ENCODE measurements at regions not wholly inside any gene's neighbourhood (a gene's known extent, or its start where the extent isn't known, plus 50 kb on each side); places are given as distances from the start of the nearest gene placed in this dataset.

- no peak for TF ChIP-seq ARNTL (CRISPR knock-in tag; IDR thresholded peaks at IDR 0.05; ENCODE audit: borderline replicate concordance, low read depth)
- no peak for TF ChIP-seq PPARA (CRISPR knock-in tag; IDR thresholded peaks at IDR 0.05; ENCODE audit: borderline replicate concordance)
- no peak for TF ChIP-seq RARB (CRISPR knock-in tag; IDR thresholded peaks at IDR 0.05)
- no peak for TF ChIP-seq ZFP30 (CRISPR knock-in tag; IDR thresholded peaks at IDR 0.05)
- no peak for TF ChIP-seq TSHZ2 (CRISPR knock-in tag; IDR thresholded peaks at IDR 0.05)
- no peak for TF ChIP-seq CREB5 (CRISPR knock-in tag; IDR thresholded peaks at IDR 0.05; ENCODE audit: low read depth)
- no peak for TF ChIP-seq GLIS3 (CRISPR knock-in tag; IDR thresholded peaks at IDR 0.05)
Observed at GRCh38 chr5:67400752-67401151, 204.2 kb upstream of the CD180 start.

Data from SK-N-SH treated with all-trans-retinoic acid at 6 μM for 48 hours (cell line).